Activated T-cell treated with anti-CD3 and anti-CD28 coated beads for 4 hours (primary cell): ENCODE measurements at regions not wholly inside any gene's neighbourhood (a gene's known extent, or its start where the extent isn't known, plus 50 kb on each side); places are given as distances from the start of the nearest gene placed in this dataset.
A peak's percentile ranks its signal among the peaks of the same experiment; 100 is the strongest.

ENCODE experiments used
- DNase-seq: peaks from one replicate; pipeline ENCODE4 v3.0.0-alpha.2; 2020

DNA sequence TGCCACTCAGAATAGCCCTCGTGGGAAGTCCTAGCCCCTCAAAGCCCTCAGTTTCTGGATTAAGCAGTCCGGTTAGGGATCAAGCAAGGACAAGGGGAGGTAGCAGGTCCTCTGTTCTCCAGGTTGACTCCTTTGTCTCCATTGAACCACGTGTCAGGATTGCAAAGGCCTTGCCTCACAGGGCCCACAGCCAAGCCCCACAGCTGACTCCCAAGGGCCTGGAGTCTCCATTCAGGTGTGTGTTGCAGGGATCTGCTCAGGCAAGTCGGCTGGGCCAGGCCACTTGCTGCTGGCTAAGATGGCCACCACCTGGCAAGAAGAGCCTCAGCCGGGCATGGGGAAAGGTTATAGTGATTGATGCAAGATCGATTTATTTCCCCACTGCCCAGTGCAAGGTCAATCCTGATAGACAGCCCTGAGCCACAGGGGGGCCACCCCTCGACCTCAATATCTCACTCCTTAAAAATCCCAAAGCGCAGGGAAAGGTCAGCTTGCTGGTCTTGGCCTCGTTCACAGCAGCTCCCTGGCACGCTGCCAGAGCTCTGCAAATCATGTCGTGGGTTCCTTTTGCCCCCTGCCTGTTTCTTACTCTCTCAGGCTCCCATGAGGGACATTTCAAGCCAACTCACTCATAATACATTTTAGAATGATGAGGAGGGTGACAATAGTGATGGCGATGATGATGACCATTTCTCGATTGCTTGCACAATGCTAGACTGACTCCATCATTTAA lies 75.9 kb downstream of the EDN3 start:
- no peak for DNase-seq

DNA sequence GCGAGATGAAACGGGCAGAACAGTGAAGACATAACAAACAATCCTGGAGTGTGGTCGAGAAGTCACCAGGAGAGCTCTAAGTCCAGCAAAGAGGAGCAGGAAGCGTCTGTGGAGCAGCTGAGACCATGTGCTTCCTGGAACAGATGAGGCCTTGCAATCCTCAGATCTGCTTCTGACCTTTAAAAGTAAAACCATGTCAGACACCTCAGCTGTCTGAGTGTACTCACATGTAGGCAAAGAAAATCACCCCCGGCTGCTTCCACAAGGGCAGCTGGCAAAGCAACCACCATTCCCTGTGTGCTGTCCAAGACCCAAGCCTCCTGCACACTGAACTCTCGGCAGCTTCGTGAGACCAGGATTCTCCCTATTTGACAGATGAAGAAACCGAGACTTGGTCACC lies 76.6 kb downstream of the EDN3 start:
- DNase-seq: no peak

DNA sequence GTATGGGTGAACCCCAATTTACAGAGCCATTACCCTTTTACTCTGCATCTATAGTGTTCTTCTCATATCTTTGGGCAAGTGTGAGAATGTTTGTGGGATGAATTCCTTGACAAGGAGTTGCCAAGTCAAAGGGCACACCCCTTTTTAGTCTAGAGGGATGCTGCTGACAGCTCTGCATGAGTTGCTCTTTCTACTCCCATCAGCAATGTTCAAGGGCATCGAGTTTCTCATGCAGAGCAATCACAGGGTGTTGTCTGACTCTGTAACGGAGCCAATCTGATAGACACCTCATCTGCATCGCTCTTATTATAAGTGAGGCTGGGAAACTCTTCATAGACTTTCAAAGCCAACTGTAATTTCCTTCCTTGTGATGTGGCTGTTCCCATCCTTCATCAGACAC lies 77.4 kb downstream of the EDN3 start:
- no peak for DNase-seq

DNA sequence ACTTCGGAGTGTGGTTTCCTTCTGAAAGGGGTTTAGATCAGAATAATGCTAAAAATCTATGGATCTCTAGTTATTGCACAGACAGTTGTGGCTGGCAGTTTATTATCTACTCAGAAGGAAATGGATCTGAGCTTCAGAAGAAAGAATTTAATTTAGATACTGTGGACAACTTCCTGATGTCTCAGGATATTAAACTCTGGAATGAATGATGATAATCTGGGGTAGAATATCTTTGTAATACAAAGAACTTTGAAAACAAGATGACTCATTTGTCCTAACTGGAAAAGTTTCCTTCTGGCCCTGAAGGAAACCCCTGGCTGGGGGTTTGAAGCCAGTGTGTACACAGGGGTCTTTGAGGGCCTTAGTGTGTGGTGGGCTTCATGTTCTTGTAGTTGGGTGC lies 78.0 kb downstream of the EDN3 start:
- DNase-seq: no peak

DNA sequence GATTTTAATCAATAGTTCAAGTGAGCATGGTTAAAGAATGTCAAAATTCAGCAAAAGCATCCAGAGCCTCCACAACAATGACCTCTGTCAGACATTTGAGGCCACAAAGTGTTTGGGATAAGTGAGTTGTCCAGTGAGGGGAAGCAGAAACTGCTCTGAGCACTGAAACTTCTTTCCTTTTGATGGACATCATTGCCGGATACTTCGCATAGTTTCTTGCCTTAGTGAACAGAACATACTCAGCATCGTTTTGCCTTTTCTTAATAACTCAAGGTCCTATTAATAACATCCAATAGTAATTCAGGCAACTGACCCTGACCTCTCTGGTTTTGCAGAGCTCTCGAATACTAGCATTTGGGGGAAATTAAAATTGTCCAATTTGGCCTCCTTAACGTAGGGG lies 78.6 kb downstream of the EDN3 start:
- no peak for DNase-seq

DNA sequence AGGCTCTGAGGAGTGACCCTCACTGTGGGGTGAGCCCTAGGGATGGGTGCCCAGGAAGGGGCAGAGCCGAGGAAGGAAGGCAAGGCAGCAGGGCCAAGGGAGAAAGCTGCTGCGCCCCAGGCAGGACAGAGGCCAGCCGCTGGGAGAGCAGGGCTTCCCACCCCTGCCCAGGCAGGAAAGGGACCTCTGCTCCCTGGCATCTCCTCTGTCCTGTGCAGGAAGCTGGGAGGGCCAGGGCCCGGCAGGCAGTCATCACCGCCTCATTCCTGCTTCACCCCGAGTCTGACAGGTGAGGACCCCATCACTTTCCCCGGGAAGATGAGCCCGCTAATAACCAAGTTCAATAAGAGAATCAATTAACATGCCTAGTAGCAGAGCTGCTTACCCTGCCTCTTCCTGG lies 81.3 kb downstream of the EDN3 start:
- no peak for DNase-seq

DNA sequence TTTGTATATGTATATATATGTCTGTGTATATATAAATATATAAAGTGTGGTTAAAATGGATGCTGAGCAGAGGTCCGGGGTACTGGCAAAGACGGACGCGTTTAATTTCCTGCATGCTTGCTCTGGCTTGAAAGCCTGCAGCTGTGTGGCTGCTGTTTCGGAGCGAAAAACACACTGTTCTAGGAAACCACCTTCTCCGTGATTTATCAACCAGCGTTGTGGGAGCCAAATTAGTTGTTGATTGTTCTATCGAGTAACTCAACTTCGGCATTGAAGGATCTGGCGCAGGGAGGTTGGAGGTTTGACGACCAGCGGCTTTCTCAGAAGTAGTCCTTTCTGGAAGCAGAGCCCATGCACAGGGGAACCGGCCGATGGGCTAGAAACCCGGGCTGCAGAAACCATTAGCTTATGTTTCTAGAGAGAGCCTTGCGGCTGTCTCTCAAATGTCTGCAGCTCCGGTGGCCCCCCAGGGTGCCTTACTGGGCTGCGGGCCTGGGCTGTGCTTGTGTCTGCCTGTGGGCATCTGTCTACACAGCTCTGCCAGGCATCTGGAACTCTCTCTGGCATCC lies 81.8 kb downstream of the EDN3 start:
- no peak for DNase-seq

DNA sequence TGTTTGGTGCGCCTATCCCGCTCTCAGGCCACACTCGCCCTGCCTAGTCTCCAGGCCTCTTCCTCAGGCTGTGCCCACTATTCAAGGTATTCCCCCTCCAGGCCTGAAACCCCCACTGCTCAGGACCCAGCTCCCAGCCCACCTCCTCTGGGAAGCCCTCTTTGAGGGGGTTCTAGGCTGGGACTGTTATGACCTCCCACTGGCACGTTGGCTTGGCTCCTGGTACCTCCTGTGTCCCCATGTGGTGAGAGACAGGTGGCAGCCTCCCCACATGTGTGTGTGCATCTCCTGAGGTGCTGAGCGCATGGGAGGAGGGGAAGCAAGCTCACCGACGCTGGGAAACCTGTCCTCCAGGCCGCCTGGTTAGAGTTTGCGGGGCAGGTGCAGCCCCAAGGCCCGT lies 82.5 kb downstream of the EDN3 start:
- no peak for DNase-seq

DNA sequence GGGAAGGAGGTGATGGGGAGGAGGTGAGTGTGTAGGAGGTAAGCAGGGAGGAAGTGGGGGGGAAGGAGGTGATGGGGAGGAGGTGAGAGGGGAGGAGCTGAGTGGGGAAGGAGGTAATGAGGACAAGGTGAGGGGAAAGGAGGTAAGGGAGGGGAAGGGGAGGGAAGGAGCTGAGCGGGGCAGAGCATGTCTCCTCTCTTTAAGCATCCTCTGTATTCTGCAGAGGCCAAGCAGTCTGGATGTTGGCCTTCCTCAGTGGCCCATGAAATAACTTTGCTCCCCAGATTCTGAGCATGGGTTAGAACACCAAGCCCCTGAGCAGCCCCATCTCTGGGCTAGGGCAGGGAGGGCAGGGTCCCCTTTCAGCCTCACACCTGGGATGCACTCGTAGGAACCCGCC lies 84.6 kb downstream of the EDN3 start:
- no peak for DNase-seq

DNA sequence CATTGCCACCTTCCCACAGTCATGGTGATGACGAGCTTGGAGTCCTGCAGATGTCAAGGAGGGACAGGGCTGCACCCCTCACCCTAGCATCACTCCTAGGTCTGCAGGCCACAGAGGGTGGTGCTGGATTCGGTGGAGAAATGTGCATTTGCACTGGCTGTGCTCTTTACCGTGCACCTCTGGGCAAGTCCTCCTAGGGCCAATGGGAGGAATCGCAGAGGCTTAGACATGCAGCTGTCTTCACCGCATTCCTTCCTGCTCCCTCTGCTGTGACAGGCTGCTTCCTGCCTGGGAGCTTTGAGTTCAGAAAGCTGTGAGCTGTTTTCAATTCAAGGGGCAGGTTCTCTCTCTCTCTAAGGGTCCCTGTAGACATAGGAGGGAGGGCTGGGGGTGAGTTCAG lies 85.1 kb downstream of the EDN3 start:
- DNase-seq: no peak

DNA sequence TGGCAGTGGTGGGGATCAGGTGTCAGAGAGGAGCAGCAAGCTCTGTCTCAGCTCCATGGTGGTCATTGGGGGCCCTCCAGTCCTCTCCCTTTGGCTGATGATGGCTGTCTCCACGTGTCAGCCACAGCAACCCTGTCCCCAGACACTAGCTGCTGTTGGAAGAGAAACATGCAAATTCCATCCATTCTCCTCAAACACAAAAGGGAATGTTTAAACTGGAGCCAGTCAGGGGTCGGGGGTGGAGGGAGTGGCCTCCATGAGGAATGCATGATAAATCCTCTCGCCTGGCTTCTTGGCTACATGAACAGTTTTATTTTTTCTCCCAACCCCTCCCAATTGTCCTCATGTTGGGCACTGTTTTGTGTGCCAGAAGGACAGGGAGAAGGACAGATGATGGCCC lies 86.4 kb downstream of the EDN3 start:
- DNase-seq: no peak

DNA sequence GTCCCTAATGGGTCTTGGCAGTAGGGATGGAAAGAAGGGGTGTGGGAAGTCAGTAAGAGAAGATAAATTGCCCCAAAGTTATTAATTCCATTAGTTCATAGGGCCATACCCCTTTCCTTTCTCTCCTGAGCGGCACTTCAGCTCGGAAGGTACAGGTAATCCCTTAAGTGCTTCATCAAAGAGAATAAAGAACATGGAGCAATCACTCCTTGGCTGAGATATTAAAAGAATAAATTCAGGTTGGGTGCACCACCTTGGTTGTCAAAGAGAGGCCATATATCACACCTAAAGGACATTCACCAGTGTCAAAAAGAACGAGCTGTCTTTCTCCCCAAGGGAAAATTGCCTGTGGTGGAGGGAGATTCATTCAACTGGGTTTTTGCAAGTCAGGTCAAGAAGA lies 87.5 kb downstream of the EDN3 start:
- DNase-seq: no peak

DNA sequence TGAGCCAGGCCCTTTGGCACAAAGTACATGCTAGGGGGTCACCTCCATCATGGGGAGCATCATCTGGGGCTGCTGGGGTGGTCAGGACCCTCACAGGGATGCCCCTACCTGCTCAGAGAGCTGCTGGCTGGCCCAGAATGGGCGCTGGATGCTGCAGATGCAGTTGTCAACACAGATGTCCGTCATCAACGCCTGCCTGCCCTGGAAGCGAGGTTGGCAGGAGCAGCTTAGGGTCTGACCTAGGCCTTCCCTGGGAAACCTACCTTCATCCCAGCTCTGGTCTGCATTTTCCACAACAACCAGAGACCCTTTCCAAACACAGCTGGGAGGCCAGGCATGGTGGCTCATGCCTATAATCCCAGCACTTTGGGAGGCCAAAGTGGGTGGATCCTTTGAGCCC lies 88.0 kb downstream of the EDN3 start:
- DNase-seq: no peak

DNA sequence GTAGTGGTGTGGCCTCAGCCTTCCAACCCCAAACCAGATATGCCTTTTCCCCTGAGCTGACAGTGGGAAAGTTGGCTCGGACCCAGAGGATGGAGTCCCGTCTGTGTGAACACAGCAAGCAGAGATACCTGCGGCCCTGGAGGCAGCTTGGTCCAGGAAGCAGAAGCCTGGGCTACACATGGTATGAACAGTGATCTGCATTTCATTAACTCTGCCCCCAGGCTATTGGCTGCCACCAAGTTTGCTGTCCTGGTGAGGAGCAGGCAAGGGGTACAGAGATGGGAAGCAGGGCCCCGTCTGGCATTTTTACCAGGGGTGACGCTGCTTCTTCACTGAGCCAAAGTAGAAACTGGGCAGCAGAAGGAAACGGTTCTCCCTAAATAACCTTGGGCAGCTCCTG lies 90.0 kb downstream of the EDN3 start:
- no peak for DNase-seq

DNA sequence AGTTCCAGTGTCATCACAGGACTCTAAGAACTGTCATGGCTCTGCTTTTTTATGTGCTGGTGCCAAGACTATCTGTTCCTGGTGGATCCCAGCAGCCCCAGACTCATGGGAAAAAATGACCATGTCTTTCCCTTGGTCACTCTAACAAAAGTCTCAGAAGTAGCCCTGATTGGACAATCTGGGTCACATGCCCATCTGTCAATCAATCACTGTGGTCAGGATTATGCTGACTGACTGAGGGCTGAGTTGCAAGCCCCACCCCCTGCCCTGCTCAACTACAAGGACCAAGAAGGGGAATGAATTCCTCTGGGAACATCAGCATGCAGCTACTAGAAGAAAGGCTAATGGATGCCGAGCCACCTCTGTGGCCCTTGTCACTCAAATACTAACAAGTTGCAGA lies 91.6 kb downstream of the EDN3 start:
- DNase-seq: no peak

DNA sequence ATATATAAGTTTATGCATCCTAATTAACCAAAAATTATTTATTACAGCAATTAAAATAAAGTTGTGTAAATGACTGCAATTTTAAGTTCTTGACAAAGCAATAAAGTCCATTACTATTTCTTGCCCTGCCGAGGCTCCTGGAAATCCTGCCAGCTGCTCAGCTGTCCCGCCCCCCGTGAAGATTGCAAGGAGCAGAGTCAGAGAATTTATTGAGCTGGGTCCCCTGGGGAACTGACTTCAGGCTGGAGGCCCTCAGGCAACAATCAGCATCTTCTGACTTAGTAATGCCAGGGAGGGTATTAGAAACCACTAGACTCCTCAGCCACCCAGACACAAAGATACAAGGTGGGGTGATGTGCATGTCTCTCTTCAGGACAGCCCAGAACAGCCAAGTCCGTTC lies 92.3 kb downstream of the EDN3 start:
- no peak for DNase-seq

DNA sequence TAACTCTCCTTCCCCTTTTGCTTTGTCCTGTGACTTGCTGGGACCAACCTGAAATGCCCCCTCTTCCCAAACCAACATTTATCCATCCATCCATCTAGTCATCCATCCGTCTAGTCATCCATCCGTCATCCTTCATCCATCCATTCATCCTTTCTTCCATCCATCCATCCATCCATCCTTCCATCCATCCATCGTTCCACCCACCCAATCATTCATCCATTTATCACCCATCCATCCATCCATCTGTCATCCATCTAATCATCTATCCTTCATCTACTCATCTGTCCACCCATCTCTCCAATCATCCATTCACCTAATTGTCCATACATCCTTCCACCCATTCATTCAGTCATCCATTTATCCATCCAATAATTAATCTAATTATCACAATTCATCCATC lies 92.7 kb downstream of the EDN3 start:
- DNase-seq: no peak

DNA sequence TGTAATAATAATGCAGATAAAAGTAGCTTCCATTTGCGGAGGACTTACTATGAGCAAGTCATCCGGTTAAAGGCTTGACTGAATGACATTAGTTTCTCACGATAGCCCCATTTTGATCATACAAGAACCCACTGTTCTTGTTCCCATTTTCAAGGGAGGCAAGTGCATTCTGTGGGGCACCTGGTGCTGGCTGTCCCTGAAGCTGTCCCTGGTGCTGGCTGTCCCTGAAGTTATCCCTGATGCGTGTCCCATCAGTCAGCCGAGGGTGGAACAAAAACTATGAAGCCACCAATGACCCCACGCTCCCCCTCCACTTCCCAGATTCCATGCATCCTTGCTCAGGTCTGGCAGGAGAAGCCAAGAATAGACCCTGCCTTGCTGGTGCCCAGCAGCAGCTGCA lies 95.3 kb downstream of the EDN3 start:
- DNase-seq: no peak

DNA sequence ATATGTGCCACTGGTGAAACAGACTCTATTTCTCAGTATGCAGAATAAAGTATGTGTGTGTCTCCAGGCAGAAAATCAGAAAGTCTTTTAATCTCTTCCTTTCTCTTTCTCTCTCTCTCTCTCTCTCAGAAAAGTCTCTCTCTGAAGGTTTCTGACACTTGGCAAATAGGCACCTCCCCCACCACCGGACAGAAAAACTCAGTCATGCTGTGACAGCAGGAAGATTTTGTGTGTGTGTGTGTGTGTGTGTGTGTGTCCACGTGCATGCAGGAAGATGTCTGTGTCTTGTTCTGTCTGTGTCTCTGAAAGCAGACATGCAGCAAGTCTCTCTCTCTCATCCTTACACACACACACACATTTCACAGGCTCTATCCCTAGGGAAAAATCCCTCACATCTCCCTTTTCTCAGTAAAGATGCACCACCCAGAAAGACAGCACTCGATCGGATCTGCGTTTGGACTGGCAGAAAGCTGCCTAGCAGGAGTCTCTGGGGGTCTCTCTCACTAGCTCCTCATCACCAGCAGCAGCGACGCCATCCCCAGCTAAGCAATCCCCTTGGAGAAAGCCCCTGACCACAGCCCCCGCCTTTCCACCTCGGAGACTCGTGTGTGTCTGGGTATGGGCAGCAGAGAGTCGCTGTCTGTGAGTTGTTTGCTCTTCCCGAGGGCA lies 98.3 kb downstream of the EDN3 start:
- no peak for DNase-seq

DNA sequence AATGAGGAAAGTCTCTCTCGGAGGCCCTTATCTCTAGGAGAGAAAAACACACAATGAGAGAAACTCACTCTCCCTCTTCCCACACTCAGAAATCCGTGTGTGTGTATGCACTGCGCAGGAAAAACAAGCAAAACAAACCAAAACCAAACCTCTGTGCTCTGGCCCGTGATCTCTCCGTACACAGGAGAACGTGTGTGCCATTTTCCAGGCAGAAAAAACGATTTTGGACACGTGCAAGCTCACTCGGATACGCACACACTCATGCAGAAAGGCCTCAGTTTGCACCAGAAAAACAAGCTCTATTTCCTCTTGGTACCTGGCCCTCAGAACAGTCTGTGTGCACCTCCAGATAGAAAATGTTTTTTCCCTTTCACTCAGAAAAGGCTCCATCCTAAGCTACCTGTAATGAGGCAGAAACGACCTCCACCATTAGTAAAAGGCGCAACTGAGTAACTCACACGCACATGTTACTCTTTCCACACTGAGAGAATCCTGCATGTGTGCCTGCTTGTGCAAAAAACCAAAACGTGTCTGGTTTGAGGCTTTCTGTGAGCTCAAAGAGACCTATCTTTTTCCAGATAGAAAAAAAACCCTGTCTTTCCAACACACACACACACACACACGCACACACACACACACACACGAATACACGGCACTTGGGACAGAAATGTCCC lies 99.2 kb downstream of the EDN3 start:
- DNase-seq: no peak

DNA sequence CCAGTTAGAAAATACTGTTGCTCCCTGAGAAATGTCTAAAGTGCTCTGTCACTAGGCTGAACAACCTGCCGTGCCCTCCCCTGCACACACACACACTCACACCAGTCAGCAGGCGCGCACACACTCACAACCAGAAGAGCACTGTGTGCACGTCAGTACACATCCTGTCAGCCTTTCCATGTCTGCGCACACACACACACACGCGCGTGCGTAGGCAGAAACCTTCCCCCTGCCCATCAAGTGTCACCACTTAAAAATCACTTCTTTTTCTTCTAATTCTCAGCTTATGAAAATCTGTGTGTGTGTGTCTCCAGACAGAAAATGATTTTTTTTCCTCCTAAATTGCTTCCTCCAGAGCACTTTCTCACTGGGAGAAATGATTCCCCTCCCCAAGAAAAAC lies 100.3 kb downstream of the EDN3 start:
- DNase-seq: peak; percentile 14

DNA sequence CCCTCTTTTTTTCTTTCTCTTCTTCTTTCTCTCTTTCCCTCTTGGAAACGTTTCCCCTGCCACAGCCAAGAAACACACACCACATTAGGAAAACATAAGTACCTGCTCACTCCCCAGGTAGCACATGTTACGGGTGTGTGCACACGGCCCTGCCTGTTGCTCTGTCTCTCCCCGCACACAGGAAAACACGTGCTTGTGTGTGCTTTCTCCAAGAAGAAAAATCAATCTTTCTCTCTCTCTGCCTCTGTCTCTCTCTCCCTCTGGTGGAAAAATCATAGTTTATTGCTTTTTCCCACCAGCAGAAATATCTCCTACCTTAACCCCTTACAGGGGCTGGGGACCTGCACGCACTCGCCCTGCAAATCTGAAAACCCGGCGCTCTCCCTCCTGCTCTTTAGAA lies 102.3 kb downstream of the EDN3 start:
- DNase-seq: no peak

DNA sequence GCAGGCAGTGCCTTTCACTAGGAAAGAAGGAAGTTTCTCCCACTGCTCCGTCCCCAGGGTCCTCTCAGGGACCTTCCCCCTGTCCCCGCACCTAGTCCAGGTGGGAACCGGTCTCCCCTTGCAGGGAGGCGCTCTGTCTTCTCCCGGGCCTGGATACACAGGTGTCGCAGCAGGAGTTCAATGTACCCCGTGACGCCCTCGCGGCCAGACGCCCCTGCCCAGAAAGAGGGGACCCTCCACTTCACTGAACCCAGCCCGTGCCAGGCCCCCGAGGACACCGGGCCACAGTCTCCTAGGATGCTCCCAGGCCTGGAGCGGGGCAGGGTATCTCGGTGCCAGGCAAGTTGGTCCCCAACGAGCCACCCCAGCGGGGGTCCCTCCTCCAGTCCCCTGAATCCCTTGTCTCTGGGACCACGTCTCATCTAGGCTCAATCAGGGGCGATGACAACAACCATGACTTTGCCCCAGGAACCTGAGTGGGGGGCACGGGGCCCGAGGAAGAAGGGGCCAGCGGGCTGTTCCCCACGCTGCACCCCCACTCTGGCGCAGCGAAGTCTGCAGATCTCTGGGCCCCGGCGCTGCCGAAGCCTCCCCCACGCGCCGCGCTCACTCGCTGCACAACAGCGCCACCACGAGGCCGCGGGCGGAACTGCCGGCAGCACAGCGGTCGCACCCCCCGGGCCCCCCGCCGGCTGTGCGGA lies 103.0 kb downstream of the EDN3 start:
- peak; percentile 68 for DNase-seq

DNA sequence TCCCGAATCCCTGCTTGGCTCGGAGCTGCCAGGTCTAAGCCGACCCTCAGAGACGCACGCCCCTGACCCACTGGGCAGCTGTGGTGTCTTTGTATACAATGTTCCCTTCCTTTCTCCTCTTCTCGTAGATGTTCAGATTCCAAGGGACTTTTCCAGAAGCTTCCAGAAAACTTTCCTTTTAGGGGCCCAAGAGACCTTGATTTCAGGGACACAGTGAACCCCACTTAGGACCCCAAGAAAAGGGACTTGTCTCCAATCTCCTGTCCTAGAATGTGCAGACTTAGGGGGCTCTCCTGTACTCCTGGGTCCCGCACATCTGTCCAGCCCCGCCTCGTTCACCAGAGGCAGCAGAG lies 103.5 kb downstream of the EDN3 start:
- no peak for DNase-seq
